SK-N-SH (cell line): ENCODE measurements at regions not wholly inside any gene's neighbourhood (a gene's known extent, or its start where the extent isn't known, plus 50 kb on each side); places are given as distances from the start of the nearest gene placed in this dataset.

Experiments used
- CTCF ChIA-PET: fragments of 300-600, 350-600 bp; formaldehyde crosslinking; extraction: SDS; loops from one replicate; lab custom pipeline; 2021; lab: Yijun Ruan, JAX
- POLR2A ChIA-PET: fragments of 350-600 bp; sonication (Branson Sonifier 250); formaldehyde crosslinking; extraction: SDS; loops from one replicate; lab custom pipeline; 2020; ENCODE audit warnings: antibody characterized with exemption, inconsistent platforms; lab: Yijun Ruan, JAX
- DNase-seq: peaks from one replicate; pipeline ENCODE4 v3.0.0; 2012
- H2AFZ ChIP-seq: fragments of 200-600 bp; sonication (generic); 2 replicates; pipeline ENCODE4 v1.8.1; 2016; ENCODE audit warnings: antibody characterized with exemption, mild to moderate bottlenecking, low read depth
- H3F3A ChIP-seq: fragments of 200-600 bp; sonication (generic); replicated peaks from 2 replicates; pipeline ENCODE3; 2016; ENCODE audit warnings: antibody characterized with exemption, mild to moderate bottlenecking; ENCODE audit not compliant: insufficient read depth
- H3K27ac ChIP-seq, 2 experiments: fragments of 200-500 bp in 1 of 2; fragments of 200-600 bp in 1 of 2; sonication (Bioruptor generic) in 1 of 2; sonication (generic), shearing (Covaris generic) in 1 of 2; 2 replicates each; pipeline versions ENCODE4 v1.5.1 to v1.6.1; 2014 to 2016; ENCODE audit warnings: low read depth in 2 of 2, inconsistent platforms in 1 of 2, low read length in 1 of 2, mild to moderate bottlenecking in 1 of 2, mixed read lengths in 1 of 2
- H3K27me3 ChIP-seq: fragments of 200-600 bp; sonication (generic), shearing (Covaris generic); 2 replicates; pipeline ENCODE4 v1.6.1; 2016; ENCODE audit warnings: mixed run types; ENCODE audit not compliant: insufficient read depth
- H3K36me3 ChIP-seq, 2 experiments: fragments of 200-500 bp in 1 of 2; fragments of 200-600 bp in 1 of 2; sonication (Bioruptor generic) in 1 of 2; sonication (generic) in 1 of 2; replicated peaks in 1 of 2; 2 replicates each; pipeline versions ENCODE3 to v1.5.1; 2014 to 2016; ENCODE audit warnings: low read length in 1 of 2, mild to moderate bottlenecking in 1 of 2; ENCODE audit not compliant: insufficient read depth in 2 of 2, control insufficient read depth in 1 of 2
- H3K4me1 ChIP-seq, 2 experiments: fragments of 200-500 bp in 1 of 2; fragments of 200-600 bp in 1 of 2; sonication (Bioruptor generic) in 1 of 2; sonication (generic), shearing (Covaris generic) in 1 of 2; 2 replicates each; pipeline versions ENCODE4 v1.5.1 to v1.6.1; 2014 to 2016; ENCODE audit warnings: low read depth in 1 of 2, low read length in 1 of 2, mixed run types in 1 of 2; ENCODE audit not compliant: insufficient read depth in 2 of 2, control insufficient read depth in 1 of 2
- H3K4me2 ChIP-seq: fragments of 200-600 bp; sonication (generic), shearing (Covaris generic); 2 replicates; pipeline ENCODE4 v1.6.1; 2017; ENCODE audit warnings: mixed run types
- H3K4me3 ChIP-seq, 2 experiments: fragments of 200-500 bp in 1 of 2; fragments of 200-600 bp in 1 of 2; sonication (Bioruptor generic) in 1 of 2; sonication (generic), shearing (Covaris generic) in 1 of 2; 2 replicates each; pipeline versions ENCODE4 v1.5.1 to v1.8.1; 2014 to 2016; ENCODE audit warnings: low read depth in 2 of 2, inconsistent platforms in 1 of 2, low read length in 1 of 2, mild to moderate bottlenecking in 1 of 2, mixed read lengths in 1 of 2, moderate library complexity in 1 of 2
- H3K79me2 ChIP-seq: fragments of 200-600 bp; sonication (generic); 2 replicates; pipeline ENCODE4 v1.8.1; 2017; ENCODE audit warnings: mild to moderate bottlenecking; ENCODE audit not compliant: insufficient read depth
- H3K9ac ChIP-seq: fragments of 200-600 bp; sonication (generic); 2 replicates; pipeline ENCODE4 v1.6.1; 2017; ENCODE audit warnings: mixed run types
- H3K9me2 ChIP-seq: fragments of 200-600 bp; sonication (generic); 2 replicates; pipeline ENCODE4 v1.6.1; 2017; ENCODE audit warnings: mixed run types
- H3K9me3 ChIP-seq: fragments of 200-600 bp; sonication (generic); 2 replicates; pipeline ENCODE4 v1.6.1; 2017; ENCODE audit warnings: mixed run types, mild to moderate bottlenecking, moderate library complexity
- H4K20me1 ChIP-seq: fragments of 200-600 bp; sonication (generic); 2 replicates; pipeline ENCODE4 v1.6.1; 2017; ENCODE audit warnings: mild to moderate bottlenecking, mixed run types; ENCODE audit not compliant: insufficient read depth
- CHD2 ChIP-seq: fragments of 150-350 bp; IDR thresholded peaks from 2 replicates; pipeline ENCODE4 v1.6.1; 2018; ENCODE audit warnings: low read length; ENCODE audit not compliant: partially characterized antibody
- EZH2phosphoT487 ChIP-seq: fragments of 200-600 bp; sonication (generic); IDR thresholded peaks from 2 replicates; pipeline ENCODE4 v1.6.1; 2017; ENCODE audit warnings: low read depth, mixed run types, mild to moderate bottlenecking, antibody characterized with exemption, moderate library complexity, borderline replicate concordance
- FOSL2 ChIP-seq: IDR thresholded peaks from 2 replicates; pipeline ENCODE4 v1.4.0; 2012; ENCODE audit warnings: low read depth, mild to moderate bottlenecking, moderate library complexity, borderline replicate concordance
- FOXJ3 ChIP-seq: sonication (generic); formaldehyde crosslinking; IDR thresholded peaks from 2 replicates; pipeline ENCODE4 v1.5.1; 2020; ENCODE audit warnings: mild to moderate bottlenecking, missing genetic modification reagents
- FOXM1 ChIP-seq: IDR thresholded peaks from 2 replicates; pipeline ENCODE4 v1.4.0; 2012; ENCODE audit warnings: low read depth, mild to moderate bottlenecking
- GATA2 ChIP-seq: sonication (generic); formaldehyde crosslinking; IDR thresholded peaks from 2 replicates; pipeline ENCODE4 v1.5.0; 2020; ENCODE audit warnings: mild to moderate bottlenecking, missing genetic modification reagents
- JUND ChIP-seq: IDR thresholded peaks from 2 replicates; pipeline ENCODE4 v1.4.0; 2012
- MXI1 ChIP-seq: IDR thresholded peaks from 2 replicates; pipeline ENCODE4 v1.6.1; 2012; ENCODE audit warnings: mild to moderate bottlenecking, low read depth, low read length, improper control_type of control experiment
- NFIC ChIP-seq: IDR thresholded peaks from 2 replicates; pipeline ENCODE4 v1.4.0; 2012; ENCODE audit warnings: borderline replicate concordance
- NRF1 ChIP-seq: IDR thresholded peaks from 2 replicates; pipeline ENCODE4 v1.6.1; 2012; ENCODE audit warnings: low read depth, mild to moderate bottlenecking, low read length
- POLR2AphosphoS5 ChIP-seq: IDR thresholded peaks from 2 replicates; pipeline ENCODE4 v1.6.1; 2012; ENCODE audit warnings: low read depth, low read length
- RCOR1 ChIP-seq: fragments of 150-350 bp; IDR thresholded peaks from 2 replicates; pipeline ENCODE4 v1.6.1; 2017; ENCODE audit warnings: antibody characterized with exemption, low read length
- RFX5 ChIP-seq: IDR thresholded peaks from 2 replicates; pipeline ENCODE4 v1.6.1; 2012; ENCODE audit warnings: mild to moderate bottlenecking, improper control_type of control experiment, low read length
- RXRA ChIP-seq: IDR thresholded peaks from 2 replicates; pipeline ENCODE4 v1.4.0; 2012; ENCODE audit warnings: low read depth, mild to moderate bottlenecking, borderline replicate concordance
- SIN3A ChIP-seq: IDR thresholded peaks from 2 replicates; pipeline ENCODE4 v1.6.1; 2012; ENCODE audit warnings: low read depth, mild to moderate bottlenecking, low read length, moderate library complexity, borderline replicate concordance
- SMC3 ChIP-seq: IDR thresholded peaks from 2 replicates; pipeline ENCODE4 v1.6.1; 2012; ENCODE audit warnings: low read depth, low read length, improper control_type of control experiment
- TCF12 ChIP-seq: IDR thresholded peaks from 2 replicates; pipeline ENCODE4 v1.4.0; 2012
- WGBS: methylation state at CpG from one replicate; pipeline ENCODE4 v1.1.6; 2017; ENCODE audit warnings: low lambda C conversion rate; 5-methylcytosine and 5-hydroxymethylcytosine counted together
- TF ChIP-seq, protein P1 (sequence below): IDR thresholded peaks from 2 replicates; pipeline ENCODE4 v1.4.0; 2012; ENCODE audit warnings: low read depth
- TF ChIP-seq, protein P2 (sequence below): fragments of 150-350 bp; IDR thresholded peaks from 2 replicates; pipeline ENCODE4 v1.6.1; 2017; ENCODE audit warnings: antibody characterized with exemption, low read length, low read depth, borderline replicate concordance
- TF ChIP-seq, protein P3 (sequence below): IDR thresholded peaks from 2 replicates; pipeline ENCODE4; 2012

DNA sequence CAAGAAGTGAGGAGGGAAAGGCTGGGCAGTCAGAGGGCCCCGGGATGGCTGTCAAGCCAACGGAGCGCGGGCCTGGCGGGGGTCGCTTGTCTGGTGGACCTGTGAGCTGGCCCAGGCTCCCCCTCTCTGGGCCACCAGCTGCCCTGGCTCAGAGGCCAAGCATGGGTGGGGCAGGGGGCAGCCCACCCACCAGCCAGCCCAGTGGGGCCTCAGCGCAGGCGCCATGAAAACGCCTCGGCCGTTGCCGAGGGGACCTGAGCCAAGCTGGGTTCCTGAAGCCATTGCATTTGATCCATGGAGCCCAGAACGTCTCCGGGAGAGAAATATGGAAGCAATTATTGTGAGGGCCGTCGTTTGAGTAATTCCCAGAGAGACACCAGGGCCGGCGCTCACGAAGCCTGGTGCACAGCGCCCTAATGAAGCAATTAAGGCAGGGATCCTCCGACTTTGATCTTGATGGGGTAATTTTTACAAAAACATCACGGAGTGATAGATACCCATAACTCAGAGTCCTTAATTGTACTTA is 90.5 kb upstream of the TTC34 start:
- Histone ChIP-seq H3K4me2 (no peak overlapping the region), H3K27ac (no peak overlapping the region), H3F3A (peaks cover 8% of the 10 kb centered on the region), H3K9me2 (no peaks in the 10 kb centered on the region), H3K79me2 (no peaks in the 10 kb centered on the region), H3K4me1 (no peaks in the 10 kb centered on the region), H2AFZ (no peak overlapping the region), H3K4me3 (no peak overlapping the region), H3K36me3 (no peaks in the 10 kb centered on the region), H4K20me1 (no peaks in the 10 kb centered on the region), H3K27me3 (no peaks in the 10 kb centered on the region), H3K9ac (no peak overlapping the region), H3K9me3 (no peaks in the 10 kb centered on the region)
- POLR2A ChIA-PET: no interaction called here
- CTCF ChIA-PET: interaction anchor here (1.6 kb wide), 1 partner anchor 30 kb away, joined by 3 read pairs; no protein-coding TSS in a partner anchor
- TF ChIP-seq FOSL2 (no peak), JUND (no peak), SIN3A (no peak), MXI1 (no peak), RCOR1 (no peak), FOXM1 (no peak), RXRA (no peak), NRF1 (no peak), POLR2AphosphoS5 (no peak), RFX5 (no peak), EZH2phosphoT487 (no peak), CHD2 (no peak), FOXJ3 (CRISPR knock-in tag) (no peak)
- TF ChIP-seq, protein P1, sequence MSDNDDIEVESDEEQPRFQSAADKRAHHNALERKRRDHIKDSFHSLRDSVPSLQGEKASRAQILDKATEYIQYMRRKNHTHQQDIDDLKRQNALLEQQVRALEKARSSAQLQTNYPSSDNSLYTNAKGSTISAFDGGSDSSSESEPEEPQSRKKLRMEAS: no peak
- TF ChIP-seq, protein P2, sequence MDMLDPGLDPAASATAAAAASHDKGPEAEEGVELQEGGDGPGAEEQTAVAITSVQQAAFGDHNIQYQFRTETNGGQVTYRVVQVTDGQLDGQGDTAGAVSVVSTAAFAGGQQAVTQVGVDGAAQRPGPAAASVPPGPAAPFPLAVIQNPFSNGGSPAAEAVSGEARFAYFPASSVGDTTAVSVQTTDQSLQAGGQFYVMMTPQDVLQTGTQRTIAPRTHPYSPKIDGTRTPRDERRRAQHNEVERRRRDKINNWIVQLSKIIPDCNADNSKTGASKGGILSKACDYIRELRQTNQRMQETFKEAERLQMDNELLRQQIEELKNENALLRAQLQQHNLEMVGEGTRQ: no peak
- TF ChIP-seq, protein P3, sequence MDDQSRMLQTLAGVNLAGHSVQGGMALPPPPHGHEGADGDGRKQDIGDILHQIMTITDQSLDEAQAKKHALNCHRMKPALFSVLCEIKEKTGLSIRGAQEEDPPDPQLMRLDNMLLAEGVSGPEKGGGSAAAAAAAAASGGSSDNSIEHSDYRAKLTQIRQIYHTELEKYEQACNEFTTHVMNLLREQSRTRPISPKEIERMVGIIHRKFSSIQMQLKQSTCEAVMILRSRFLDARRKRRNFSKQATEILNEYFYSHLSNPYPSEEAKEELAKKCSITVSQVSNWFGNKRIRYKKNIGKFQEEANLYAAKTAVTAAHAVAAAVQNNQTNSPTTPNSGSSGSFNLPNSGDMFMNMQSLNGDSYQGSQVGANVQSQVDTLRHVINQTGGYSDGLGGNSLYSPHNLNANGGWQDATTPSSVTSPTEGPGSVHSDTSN: no peak
- DNase-seq: no peak
- 18% methylated on average over 13 of the region's 22 CpGs for WGBS

DNA sequence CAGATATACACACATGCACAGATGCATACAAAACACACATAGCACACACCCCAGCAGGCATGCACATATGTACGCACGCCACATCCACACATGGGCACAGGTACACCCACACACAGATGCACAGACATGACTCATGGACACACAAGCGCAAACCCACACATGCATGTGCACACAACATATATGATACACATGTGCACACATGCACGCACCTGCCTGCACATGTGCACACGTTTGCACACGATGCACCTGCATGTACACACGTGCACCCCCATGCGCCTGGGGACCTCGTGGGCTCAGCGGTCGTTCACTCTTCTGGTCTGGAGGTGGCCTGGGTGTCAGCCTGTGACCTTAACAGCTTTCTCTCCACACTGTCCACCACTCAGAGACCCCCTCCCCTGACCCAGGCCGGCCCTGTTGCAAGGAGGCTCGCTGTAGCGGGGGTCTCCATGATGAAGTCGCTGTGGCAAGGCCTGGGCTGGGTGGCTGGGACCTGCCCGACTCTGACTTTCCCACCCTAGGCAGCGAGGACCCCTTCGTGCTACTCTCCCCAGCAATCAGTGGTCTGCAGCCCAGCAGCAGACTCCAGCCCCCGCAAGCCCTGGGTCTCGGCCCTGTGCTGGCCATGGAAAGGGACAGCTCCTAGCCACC is 92.1 kb upstream of the TTC34 start:
- no peak for DNase-seq
- ChIA-PET POLR2A (no interaction called here), CTCF (no interaction called here)
- Histone ChIP-seq H3K4me1 (no peaks in the 10 kb centered on the region), H3K9ac (no peak overlapping the region), H3K36me3 (no peaks in the 10 kb centered on the region), H4K20me1 (no peaks in the 10 kb centered on the region), H3K9me3 (no peaks in the 10 kb centered on the region), H3K27me3 (no peaks in the 10 kb centered on the region), H3K79me2 (no peaks in the 10 kb centered on the region), H3F3A (peaks cover 8% of the 10 kb centered on the region), H3K9me2 (no peaks in the 10 kb centered on the region), H2AFZ (no peak overlapping the region), H3K4me3 (no peak overlapping the region), H3K27ac (no peak overlapping the region), H3K4me2 (no peak overlapping the region)
- TF ChIP-seq, protein P3: no peak
- TF ChIP-seq SMC3 (no peak), NFIC (no peak), EZH2phosphoT487 (no peak), TCF12 (no peak), JUND (no peak), GATA2 (CRISPR knock-in tag) (no peak), NRF1 (no peak)
- WGBS: 30% methylated on average over 12 of the region's 20 CpGs
